H7 (cell line): ENCODE measurements at regions not wholly inside any gene's neighbourhood (a gene's known extent, or its start where the extent isn't known, plus 50 kb on each side); places are given as distances from the start of the nearest gene placed in this dataset.

Source experiments
- DNase-seq: peaks from one replicate; pipeline ENCODE4 v3.0.0; 2012
- H3K27me3 ChIP-seq: 2 replicates; pipeline ENCODE4 v1.6.0; 2011; ENCODE audit warnings: mild to moderate bottlenecking, low read length; ENCODE audit not compliant: control insufficient read depth, insufficient read depth
- H3K36me3 ChIP-seq: replicated peaks from 2 replicates; pipeline ENCODE4 v1.5.1; 2011; ENCODE audit warnings: low read length; ENCODE audit not compliant: control insufficient read depth, insufficient read depth
- H3K4me3 ChIP-seq: 2 replicates; pipeline ENCODE4 v1.5.1; 2011; ENCODE audit warnings: low read depth, mild to moderate bottlenecking, control low read depth, low read length, moderate library complexity; ENCODE audit not compliant: insufficient read depth

- H3K4me3 ChIP-seq = no peak overlapping the region
- DNase-seq = no peak
- no peaks in the 10 kb centered on the region for H3K27me3 ChIP-seq
- no peaks in the 10 kb centered on the region for H3K36me3 ChIP-seq
Observed at GRCh38 chr3:174758943-174759342, 100.2 kb upstream of the NAALADL2 start.

GRCh38 chr3:174767406-174767805 is 91.7 kb upstream of the NAALADL2 start:
- no peak for DNase-seq
- Histone ChIP-seq H3K4me3 (no peak overlapping the region), H3K27me3 (no peaks in the 10 kb centered on the region), H3K36me3 (no peaks in the 10 kb centered on the region)

- no peaks in the 10 kb centered on the region for H3K36me3 ChIP-seq
- no peaks in the 10 kb centered on the region for H3K27me3 ChIP-seq
- H3K4me3 ChIP-seq = no peak overlapping the region
- DNase-seq = no peak
Observed at GRCh38 chr3:174767853-174768382, 91.2 kb upstream of the NAALADL2 start.

GRCh38 chr3:174769171-174769570 is 90.0 kb upstream of the NAALADL2 start:
- H3K27me3 ChIP-seq = no peaks in the 10 kb centered on the region
- H3K36me3 ChIP-seq = no peaks in the 10 kb centered on the region
- no peak overlapping the region for H3K4me3 ChIP-seq
- DNase-seq = no peak

- Histone ChIP-seq H3K27me3 (no peaks in the 10 kb centered on the region), H3K4me3 (no peak overlapping the region), H3K36me3 (no peaks in the 10 kb centered on the region)
- no peak for DNase-seq
Observed at GRCh38 chr3:174775603-174776002, 83.5 kb upstream of the NAALADL2 start.

- DNase-seq = no peak
- Histone ChIP-seq H3K36me3 (no peaks in the 10 kb centered on the region), H3K27me3 (no peaks in the 10 kb centered on the region), H3K4me3 (no peak overlapping the region)
Observed at GRCh38 chr3:174776123-174776522, 83.0 kb upstream of the NAALADL2 start.

GRCh38 chr3:174776636-174777035 is 82.5 kb upstream of the NAALADL2 start:
- DNase-seq = no peak
- Histone ChIP-seq H3K4me3 (no peak overlapping the region), H3K27me3 (no peaks in the 10 kb centered on the region), H3K36me3 (no peaks in the 10 kb centered on the region)

- H3K27me3 ChIP-seq = no peaks in the 10 kb centered on the region; the same call in 1 of the 2 replicates
- H3K36me3 ChIP-seq = no peaks in the 10 kb centered on the region
- H3K4me3 ChIP-seq = no peak overlapping the region
- DNase-seq = no peak
Observed at GRCh38 chr3:174777813-174778212, 81.3 kb upstream of the NAALADL2 start.

- DNase-seq = no peak
- no peaks in the 10 kb centered on the region; the same call in 1 of the 2 replicates for H3K27me3 ChIP-seq
- no peaks in the 10 kb centered on the region for H3K36me3 ChIP-seq
- H3K4me3 ChIP-seq = no peak overlapping the region
Observed at GRCh38 chr3:174783502-174783901, 75.6 kb upstream of the NAALADL2 start.

GRCh38 chr3:174784206-174784934 is 74.8 kb upstream of the NAALADL2 start:
- no peaks in the 10 kb centered on the region for H3K36me3 ChIP-seq
- DNase-seq = no peak
- no peak overlapping the region for H3K4me3 ChIP-seq
- H3K27me3 ChIP-seq = no peaks in the 10 kb centered on the region; the same call in 1 of the 2 replicates

- DNase-seq = no peak
- no peak overlapping the region for H3K4me3 ChIP-seq
- no peaks in the 10 kb centered on the region; the same call in 1 of the 2 replicates for H3K27me3 ChIP-seq
- H3K36me3 ChIP-seq = no peaks in the 10 kb centered on the region
Observed at GRCh38 chr3:174786825-174787224, 72.3 kb upstream of the NAALADL2 start.

- no peak for DNase-seq
- no peaks in the 10 kb centered on the region for H3K36me3 ChIP-seq
- H3K27me3 ChIP-seq = no peaks in the 10 kb centered on the region
- no peak overlapping the region for H3K4me3 ChIP-seq
Observed at GRCh38 chr3:174791161-174791560, 68.0 kb upstream of the NAALADL2 start.

GRCh38 chr3:174792864-174793263 is 66.3 kb upstream of the NAALADL2 start:
- no peaks in the 10 kb centered on the region for H3K27me3 ChIP-seq
- no peaks in the 10 kb centered on the region for H3K36me3 ChIP-seq
- no peak for DNase-seq
- no peak overlapping the region for H3K4me3 ChIP-seq
